HG02973 (cell line): ENCODE measurements at regions not wholly inside any gene's neighbourhood (a gene's known extent, or its start where the extent isn't known, plus 50 kb on each side); places are given as distances from the start of the nearest gene placed in this dataset.
"Not testable (repeated sequence)": the region's sequence is repeated elsewhere in the genome, so short reads cannot be mapped to it uniquely, and the experiment has no call there.

Experiments
- ATAC-seq: cut with Tn5 transposase; IDR thresholded peaks from one replicate; pipeline ENCODE4 v1.9.1; 2021; ENCODE audit warnings: moderate library complexity; ENCODE audit not compliant: unreplicated experiment

DNA sequence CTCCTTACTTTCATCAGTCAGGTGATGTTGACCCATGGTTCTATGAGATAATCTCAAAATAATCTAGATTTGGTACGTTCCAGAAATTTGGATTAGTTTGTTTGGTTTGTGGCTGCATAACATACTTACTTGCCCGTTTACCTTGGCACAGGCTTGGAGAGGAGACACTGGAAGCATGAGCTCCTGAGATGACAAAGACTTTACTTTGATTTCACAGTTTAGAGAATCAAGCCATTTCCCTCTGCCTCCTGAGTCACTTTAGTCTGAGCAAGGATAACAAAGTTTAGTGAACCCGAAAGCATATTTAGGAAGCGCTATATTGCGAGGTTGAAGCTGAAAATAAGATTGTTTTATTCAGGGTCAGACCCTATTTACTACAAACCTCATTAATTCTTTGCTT, 643.4 kb downstream of the QKI start:
- ATAC-seq, result no peak

DNA sequence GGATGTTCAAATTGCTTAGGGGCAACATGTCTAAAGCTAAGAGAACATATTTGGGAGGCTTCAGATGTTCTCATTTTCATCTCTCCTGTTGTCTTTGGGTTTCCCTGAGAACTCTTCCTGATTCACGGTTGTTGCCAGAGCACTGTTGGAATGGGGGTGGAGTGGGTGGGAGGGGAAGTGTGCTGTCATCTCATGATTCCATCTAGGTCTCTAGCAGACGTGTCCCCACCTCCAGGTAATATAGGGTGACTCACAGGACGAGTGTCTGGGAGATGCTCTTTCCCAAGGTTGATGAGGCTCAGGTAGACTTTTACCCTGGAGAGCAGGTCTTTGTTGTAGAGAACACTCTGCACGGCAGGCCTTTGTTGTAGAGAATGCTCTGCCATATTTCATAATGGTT, 636.9 kb downstream of the QKI start:
- no peak for ATAC-seq

DNA sequence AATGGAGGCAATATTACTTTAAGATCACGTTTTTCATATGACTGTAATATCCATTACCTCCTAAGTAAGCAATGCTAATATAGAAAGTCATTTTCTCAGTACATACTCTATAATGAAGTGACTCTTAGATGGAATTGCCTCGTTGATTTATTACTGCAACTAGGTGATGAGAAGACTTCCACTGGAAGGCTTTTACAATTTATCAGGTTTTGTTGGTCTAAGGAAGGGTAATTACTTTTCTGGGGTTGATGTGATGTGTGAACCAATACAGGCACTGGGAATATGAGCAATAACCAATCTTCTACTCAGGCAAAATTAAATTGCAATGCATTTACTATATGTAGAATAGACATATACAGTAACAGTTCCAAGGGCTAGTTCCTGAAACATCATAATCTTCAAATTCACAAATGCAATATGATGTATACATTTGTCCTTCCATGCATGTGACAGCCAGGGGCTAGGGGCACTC, 635.0 kb downstream of the QKI start:
- no peak for ATAC-seq

DNA sequence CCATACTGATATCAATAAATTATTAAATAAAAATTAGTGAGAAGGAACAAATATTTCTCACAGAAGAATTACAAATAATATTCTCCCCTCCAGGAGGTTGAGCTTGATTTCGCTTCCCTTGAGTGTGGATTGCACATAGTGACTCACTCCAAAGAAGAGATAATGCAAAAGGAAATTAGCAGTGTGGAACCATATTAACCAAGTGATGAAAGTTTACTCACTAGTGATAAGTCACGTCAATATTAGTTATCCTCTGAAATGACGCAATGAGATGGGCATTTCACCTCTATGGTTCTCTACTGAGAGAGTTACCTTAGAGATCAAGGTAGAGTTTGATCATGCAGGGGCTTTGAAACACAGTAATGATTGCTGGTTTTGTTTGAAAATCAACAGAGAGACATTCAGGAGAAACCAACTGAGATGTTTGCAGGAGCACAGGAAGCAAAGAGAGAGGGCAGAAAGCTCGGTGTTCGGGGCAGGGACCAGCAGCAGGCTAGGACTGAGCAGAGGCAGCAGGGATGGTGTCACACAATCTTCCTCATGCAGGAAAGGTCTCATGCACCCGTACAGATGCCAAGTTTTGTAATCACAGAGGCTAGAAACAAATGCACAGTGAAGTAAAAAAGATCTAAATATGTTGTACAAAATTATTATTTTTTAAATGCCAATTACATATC, 634.5 kb downstream of the QKI start:
- ATAC-seq, result no peak

DNA sequence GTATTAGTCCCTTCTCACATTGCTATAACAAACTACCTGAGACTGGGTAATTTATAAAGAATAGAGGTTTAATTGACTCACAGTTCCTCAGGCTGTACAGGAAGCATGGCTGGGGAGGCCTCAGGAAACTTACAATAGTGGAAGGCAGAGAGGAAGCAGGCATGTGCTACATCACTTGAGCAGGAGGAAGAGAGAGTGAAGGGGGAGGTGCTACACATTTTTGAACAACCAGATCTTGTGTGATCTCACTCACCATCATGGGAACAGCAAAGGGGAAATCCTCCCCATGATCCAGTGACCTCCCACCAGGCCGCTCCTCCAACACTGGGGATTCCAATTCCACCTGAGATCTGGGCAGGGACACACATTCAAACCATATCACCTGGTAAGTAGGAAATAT, 630.6 kb downstream of the QKI start:
- no peak for ATAC-seq

DNA sequence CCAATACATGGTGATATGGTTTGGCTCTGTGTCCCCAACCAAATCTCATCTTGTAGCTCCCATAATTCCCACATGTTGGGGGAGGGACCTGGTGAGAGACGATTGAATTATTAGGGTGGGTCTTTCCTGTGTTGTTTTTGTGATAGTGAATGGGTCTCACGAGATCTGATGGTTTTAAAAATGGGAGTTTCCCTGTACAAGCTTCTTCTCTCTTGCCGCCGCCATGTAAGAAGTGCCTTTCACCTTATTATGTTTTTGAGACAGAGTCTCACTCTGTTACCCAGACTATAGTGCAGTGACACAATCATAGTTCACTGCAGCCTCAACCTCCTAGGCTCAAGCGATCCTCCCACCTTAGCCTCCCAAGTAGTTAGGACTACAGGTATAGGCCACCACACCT, 629.1 kb downstream of the QKI start:
- not testable (repeated sequence) for ATAC-seq

DNA sequence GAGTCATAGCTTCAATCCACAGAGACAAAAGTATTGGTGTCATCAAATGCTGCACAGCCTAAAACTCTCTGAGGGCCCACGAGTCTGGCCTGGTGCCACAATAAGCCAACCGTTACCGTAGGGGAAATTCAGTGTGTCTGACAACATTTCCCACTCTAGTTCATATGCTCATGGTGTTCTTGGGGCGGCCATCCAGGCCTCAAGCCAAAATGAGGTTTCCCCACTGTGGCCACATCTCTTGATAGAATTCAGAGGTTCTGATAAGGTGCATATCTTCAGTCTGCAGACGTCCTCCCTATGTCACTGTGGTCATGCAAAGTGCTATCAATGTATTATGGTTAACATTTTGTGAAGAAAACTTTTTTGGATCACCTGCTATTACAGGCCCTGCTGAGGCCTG, 627.7 kb downstream of the QKI start:
- no peak for ATAC-seq

DNA sequence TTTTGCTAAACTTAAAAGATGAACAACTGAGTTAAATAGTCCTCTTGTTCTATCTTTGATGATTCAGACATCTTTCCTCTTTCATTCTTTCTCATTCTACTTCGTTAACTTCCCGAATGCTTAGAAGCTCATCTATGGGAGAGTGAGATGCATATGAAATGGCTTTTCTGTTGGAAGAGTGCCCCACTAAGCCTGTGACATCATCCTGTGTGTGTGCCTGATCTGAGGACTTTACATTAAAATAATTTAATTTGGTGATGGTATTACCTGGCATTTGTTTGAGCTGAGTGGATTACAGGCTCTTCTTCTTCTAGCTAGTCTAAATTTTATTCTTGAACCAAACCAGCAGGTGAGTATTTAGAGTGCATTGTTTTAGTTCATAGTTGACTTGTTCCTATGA, 626.5 kb downstream of the QKI start:
- ATAC-seq, result no peak

DNA sequence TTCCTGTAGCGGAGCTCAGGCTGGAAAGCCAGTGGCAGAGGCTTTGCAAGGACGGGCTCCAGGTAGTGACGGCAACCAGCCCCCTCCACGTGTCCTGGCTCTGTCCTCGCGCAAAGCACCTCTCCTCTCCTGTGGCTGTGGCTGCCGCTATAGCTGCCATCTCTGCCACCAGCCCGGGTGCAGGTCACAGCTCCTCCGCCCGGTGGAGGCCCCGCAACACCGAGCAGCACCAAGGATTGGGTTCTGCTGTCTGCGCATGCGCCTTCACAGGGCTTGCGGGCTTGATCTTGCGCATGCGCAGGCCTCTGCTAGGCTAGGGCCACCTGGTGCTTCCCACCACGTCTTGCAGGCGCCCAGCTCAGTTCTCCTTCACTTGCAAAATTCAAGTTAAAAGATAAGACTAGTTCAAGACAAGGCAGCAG, 625.4 kb downstream of the QKI start:
- ATAC-seq, result no peak

DNA sequence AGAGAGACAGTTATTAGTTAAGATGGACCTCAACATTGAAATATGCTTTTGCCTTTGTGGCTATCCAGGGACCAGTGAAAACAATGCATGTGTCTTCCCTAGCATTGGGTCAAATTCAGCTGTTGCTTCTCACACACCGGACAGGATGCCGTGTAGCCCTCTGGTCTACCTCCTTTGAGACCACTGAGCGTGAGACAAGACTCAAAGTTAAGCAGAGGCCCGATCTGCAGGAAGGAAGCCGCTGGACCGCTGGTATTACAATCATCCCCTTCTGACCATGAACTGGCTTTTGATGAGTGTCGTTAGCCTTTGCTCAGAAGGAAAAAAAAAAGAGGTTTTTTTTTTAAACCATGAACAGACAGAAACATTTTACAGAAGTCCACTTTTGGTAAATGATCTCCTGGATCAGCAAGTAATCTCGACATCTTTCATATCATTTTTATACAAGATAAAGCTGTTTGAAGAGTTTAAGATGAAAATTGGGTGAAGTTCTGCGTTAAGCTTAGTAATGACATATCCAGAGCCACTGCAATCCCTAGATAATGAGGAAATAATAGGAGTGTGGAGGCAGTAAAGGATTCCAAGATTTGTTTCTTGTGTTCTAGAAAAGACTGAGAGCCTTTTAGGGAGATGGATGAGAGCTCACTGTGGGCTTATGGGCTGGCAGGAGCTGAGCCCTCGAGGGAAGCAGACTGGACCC, 622.8 kb downstream of the QKI start:
- ATAC-seq, result no peak

DNA sequence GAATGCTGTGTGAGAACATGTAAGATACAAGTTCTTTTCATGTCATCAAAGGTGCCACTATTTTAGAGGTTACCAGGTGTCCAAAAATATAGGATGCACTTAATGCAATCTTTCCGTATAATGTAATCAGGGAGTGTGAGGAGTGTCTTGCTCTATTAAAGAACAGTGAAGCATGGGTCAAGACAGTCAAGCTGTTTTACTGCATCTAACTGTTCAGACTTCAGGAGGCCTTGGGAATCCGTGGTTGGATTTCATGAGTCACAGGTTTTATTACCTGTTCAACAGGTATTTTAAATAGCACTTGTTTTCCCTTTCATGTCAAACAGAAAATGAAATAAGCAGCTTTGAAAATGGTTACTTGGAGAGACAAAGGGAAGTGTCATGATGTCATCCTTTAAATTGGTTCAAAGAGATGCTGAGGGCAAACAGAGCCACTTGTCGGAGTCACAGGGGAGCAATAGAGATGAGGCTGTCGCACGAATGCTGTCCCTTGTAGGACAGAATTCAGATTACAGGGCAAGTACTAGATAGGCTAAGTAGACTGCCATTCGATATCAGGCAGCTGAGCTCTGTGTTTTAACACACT, 621.5 kb downstream of the QKI start:
- ATAC-seq, result no peak

DNA sequence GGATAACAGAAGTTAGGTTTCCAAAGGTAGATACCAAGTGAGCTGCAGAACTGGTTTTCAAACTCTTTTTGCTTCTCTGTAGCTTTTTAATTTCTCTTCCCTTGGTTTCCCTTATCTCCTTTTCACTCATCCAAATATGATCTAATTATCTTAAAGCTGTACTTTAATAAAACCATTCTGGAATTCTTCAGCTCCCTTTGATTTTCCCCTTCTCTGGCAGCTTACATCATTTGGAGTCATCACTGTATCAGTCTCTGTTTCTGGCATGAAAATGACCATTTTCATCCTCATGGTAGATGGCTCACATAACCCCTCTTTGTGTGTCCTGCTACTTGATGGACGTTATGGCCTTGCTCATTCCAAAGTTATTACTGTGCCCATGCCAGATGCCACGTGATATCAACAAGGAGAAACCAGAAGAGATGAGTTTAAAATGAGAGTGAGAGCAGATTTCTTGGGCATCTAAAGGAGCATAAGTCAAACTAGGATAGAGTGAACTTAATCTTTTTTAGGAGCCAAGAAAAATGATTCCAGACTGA, 620.2 kb downstream of the QKI start:
- no peak for ATAC-seq

DNA sequence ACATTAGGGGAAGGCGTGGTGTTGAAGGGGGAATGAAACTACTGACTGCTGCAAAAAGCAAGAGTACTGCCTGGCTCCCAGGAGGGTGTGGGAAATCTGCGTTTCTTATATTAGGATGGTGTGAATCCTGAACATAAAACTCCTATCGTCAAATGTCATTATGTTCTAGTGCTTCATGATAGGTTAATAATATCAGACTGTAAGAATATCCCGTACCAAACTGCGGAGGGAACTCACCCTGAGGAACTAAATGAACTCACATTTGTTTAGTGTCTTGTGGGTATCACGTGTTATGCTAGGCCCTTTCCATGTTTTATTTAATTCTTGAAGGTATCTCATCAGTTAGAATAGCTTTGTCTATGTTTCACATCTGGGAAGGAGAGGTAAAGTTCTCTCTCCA, 610.7 kb downstream of the QKI start:
- ATAC-seq, result no peak

DNA sequence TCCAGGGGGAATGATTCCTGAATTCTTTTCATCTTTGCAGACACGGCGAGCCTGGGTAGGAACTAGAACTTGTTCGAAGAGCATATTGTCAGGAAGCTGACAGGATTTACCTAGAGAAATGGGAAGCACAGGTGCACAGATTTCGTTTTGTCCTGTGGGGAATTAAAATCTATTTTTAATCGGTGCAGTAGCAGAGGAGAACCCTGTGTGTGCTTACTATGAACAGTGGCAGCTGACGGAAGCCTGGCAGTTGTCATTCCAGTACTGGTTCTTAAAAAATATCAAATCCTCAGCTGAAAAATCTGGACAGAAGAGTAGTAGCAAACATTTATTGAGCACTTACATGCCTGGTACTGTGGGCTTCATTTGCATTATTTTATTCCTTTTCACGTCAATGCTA, 609.0 kb downstream of the QKI start:
- ATAC-seq, result no peak

DNA sequence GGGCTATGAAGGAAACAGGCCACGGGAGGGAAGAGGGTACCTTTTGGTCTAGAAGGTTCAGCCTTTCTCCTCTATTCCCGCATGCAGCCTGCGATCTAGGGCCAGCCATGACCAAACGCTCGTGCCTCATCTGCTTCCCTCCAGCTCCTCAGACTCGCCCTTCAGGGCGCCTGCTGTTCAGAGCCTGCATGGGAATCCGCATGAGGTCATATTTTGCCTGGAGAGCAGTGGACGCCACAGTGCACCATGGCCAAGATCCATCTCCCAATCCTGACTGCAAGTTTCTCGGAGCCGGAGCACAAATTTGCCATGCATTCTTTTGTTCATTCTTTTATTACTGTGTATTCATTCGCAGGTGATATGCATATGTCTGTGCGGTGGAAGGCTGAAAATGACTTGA, 608.1 kb downstream of the QKI start:
- ATAC-seq, result no peak

DNA sequence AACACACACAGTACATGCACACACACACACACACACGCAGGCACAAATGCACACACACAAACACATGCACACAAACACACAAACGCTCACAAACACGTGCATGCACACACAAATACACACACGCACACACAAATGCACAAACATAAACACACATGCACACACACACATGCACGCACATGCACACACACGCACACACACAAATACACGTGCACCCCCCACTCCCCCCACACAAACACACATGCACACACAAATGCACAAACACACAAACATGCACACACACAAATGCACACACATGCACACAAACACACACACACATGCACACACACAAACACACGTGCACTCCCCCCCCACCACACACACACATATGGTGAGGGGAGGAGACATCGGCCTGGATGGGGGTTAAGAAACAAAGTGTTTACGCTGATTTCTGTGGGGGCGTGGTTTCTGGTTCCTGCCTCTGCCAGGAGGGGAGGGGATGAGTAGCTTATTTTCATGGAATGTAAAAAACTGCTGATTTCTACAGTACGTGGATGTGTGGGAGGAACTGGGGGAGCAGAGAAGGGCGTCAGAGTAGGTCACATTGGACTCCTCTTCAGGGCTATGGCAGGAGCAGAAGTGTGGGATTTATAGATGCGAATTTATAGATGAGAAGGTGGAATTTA, 607.2 kb downstream of the QKI start:
- no peak for ATAC-seq

DNA sequence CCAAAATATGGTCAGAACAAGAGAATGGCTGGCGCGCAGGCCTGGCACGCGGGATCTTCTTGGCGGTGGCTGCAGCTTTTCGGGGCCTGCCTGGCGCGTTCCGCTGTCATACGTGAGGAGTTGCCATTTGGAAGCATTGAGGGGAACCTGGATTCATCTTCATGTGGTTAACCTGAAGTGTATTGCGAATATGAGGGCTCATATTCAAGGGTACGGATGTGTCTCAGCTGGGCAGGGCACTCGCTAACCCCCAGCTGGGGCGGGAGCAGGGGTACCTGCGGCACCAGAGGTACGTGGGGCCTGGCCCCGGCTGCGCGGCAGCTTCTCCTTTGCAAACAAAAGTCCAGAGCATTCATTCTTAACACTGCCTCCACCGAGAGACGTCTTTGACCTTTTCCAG, 605.6 kb downstream of the QKI start:
- ATAC-seq, result no peak

DNA sequence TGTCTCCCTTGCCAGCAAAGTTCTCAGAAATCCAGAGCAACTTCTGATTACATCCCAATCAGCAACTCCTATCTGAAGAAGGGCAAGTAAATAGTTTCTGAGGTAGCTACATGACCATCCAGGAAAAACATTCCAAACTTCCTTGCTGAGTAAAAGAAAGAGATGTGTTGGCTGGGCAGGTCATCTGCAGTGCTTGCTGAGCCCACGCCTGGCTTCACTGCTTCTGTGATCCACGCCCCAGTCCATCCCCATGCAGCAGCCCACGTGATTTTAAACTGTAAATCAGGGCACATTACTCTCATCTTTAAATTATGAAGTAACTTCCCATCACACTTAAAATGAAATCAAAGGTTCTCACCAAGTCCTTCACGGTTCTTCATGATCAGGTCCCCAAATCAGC, 603.6 kb downstream of the QKI start:
- ATAC-seq, result no peak

DNA sequence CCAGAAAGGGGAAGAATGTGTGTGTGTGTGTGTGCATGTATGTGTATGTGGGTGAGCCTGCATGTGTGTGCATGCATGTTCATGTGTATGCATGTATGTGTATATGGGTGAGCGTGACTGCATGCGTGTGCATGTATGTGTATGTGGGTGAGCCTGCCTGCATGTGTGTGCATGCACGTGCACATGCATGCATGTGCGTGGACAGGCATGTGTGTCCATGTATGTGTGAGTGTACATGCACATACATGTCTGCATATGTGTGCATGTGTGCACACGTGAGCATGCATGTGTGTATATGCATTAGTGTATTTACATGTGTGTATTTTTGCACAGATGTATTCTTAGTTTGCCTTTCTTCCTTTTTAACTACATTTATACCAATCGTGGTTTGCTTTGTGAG, 601.5 kb downstream of the QKI start:
- no peak for ATAC-seq

DNA sequence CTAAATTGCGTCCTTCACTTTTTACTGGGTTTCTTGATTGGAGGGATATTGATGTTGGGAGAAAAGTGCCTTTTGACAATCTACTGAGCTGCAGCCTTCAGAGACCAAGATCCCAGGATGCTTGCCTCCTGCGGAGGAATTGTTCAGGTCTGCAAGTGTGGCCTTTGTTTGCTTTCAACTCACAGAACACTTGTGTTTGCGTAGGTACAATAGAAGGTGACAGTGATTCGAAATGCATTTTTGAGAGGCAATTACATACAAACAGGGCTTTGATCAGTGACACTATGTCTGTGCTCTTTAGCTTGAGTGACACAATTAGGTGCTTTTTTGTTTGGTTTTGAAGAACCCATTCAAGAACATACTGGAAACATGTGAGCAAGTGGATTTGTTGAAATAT, 600.6 kb downstream of the QKI start:
- no peak for ATAC-seq

DNA sequence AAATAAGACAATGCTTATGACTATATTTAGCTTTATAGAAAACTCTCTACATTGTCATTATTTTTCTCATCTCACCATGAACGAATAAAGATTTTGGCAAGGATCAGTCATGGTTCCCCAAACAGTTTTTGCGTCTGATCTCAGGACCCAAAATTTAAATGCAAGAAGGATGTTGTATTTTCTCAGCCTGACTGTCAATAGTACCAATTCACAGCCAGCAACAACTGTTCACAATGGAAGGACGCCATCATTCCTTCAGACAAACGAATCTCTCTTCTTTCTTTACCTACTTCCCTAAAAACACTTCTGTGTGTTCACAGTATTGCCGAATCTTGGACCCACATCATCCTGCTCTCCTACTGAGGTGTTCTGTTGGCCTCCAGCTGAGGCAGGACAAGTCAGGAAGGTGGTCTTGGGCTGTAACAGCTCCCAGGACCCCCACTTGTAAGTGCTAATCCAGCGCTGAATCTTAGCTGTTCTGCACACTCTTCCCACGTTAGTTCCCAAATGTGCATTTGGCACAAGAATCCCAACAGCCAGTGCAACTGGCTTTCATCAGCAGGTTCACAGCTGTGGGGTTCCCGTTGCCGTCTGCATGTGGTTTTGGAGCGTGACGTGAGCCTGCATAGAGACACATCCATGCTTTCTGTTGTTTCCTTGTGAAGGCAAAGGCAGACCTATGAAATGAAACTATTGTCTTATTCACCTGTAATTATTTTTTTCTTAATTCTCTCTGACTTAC, 600.0 kb downstream of the QKI start:
- ATAC-seq, result no peak
